ENCODE measurements at regions not wholly inside any gene's neighbourhood (a gene's known extent, or its start where the extent isn't known, plus 50 kb on each side); places are given as distances from the start of the nearest gene placed in this dataset.

- no peaks in the 10 kb centered on the region for H3K36me3 Mint-ChIP-seq (ENCODE audit: insufficient read depth in 1 of 3, low read depth in 3 of 3)
- Histone ChIP-seq H2BK120ac (ENCODE audit: low read depth, low read length, poor library complexity, severe bottlenecking) (no peak overlapping the region), H3K14ac (ENCODE audit: insufficient read depth, low read length) (no peak overlapping the region), H3K23ac (ENCODE audit: insufficient read length, low read depth, low read length) (no peak overlapping the region), H2BK20ac (ENCODE audit: low read depth, low read length, poor library complexity, severe bottlenecking) (no peak overlapping the region), H4K91ac (ENCODE audit: insufficient read length, low read depth, low read length) (no peak overlapping the region), H3K79me1 (ENCODE audit: insufficient read depth, low read depth, low read length, poor library complexity, severe bottlenecking) (no peaks in the 10 kb centered on the region), H2AK5ac (ENCODE audit: insufficient read length, low read length) (no peak overlapping the region), H3K4me2 (ENCODE audit: insufficient read depth, insufficient read length, low read length) (no peak overlapping the region), H2AFZ (ENCODE audit: low read length) (no peak overlapping the region), H3K4me1 (ENCODE audit: insufficient read depth, low read length) (no peaks in the 10 kb centered on the region), H3K9ac (ENCODE audit: extremely low read depth, insufficient read length, low read length) (no peak overlapping the region), H2BK5ac (ENCODE audit: insufficient read length, low read length) (no peak overlapping the region), H3K56ac (ENCODE audit: insufficient read length, low read depth, low read length) (no peak overlapping the region), H4K5ac (ENCODE audit: insufficient read length, low read depth, low read length) (no peak overlapping the region), H2BK15ac (ENCODE audit: low read depth, low read length) (no peak overlapping the region), H4K20me1 (ENCODE audit: control insufficient read depth, insufficient read depth, insufficient read length) (no peaks in the 10 kb centered on the region), H3K4ac (ENCODE audit: low read depth, low read length) (no peak overlapping the region), H3K18ac (ENCODE audit: insufficient read length, low read depth, low read length) (no peak overlapping the region), H3K27me3 (ENCODE audit: insufficient read depth, low read length) (no peaks in the 10 kb centered on the region), H3T11ph (ENCODE audit: low read length) (no peak overlapping the region), H3K27ac (ENCODE audit: insufficient read length, low read depth, low read length) (no peak overlapping the region), H3K23me2 (ENCODE audit: insufficient read length, low read depth, low read length, poor library complexity, severe bottlenecking) (no peaks in the 10 kb centered on the region), H3K79me2 (ENCODE audit: insufficient read depth, low read length) (no peaks in the 10 kb centered on the region), H3K9me3 (ENCODE audit: control insufficient read depth, low read depth, low read length) (no peaks in the 10 kb centered on the region), H2BK12ac (ENCODE audit: insufficient read length, low read depth, low read length) (no peak overlapping the region), H4K8ac (replicated peaks; ENCODE audit: insufficient read length, low read depth, low read length) (no peak overlapping the region)
- TF ChIP-seq, protein P1, sequence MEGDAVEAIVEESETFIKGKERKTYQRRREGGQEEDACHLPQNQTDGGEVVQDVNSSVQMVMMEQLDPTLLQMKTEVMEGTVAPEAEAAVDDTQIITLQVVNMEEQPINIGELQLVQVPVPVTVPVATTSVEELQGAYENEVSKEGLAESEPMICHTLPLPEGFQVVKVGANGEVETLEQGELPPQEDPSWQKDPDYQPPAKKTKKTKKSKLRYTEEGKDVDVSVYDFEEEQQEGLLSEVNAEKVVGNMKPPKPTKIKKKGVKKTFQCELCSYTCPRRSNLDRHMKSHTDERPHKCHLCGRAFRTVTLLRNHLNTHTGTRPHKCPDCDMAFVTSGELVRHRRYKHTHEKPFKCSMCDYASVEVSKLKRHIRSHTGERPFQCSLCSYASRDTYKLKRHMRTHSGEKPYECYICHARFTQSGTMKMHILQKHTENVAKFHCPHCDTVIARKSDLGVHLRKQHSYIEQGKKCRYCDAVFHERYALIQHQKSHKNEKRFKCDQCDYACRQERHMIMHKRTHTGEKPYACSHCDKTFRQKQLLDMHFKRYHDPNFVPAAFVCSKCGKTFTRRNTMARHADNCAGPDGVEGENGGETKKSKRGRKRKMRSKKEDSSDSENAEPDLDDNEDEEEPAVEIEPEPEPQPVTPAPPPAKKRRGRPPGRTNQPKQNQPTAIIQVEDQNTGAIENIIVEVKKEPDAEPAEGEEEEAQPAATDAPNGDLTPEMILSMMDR (conservative IDR thresholded peaks at IDR 0.05), result peak; percentile 94
- no CpG with 5 or more reads among the region's 9 CpGs for WGBS (ENCODE audit: extremely low coverage, insufficient read length, low lambda C conversion rate)
- no peak overlapping the region for H3K27ac Mint-ChIP-seq
- no peaks in the 10 kb centered on the region for H3K27me3 Mint-ChIP-seq (ENCODE audit: low read depth)
- H3K4me1 Mint-ChIP-seq, result peaks cover 5 to 9% of the 10 kb centered on the region in 2 experiments
- peak; percentile 63 for DNase-seq
- H3K4me3 Mint-ChIP-seq, result no peak overlapping the region
- no peaks in the 10 kb centered on the region; a peak in 1 of 5 replicates for H3K9me3 Mint-ChIP-seq
These were observed 699.9 kb downstream of the INHBA start for GRCh38 chr7:41002741-41003610.

Measured in H9 (cell line).